HepG2 (cell line): ENCODE measurements at regions not wholly inside any gene's neighbourhood (a gene's known extent, or its start where the extent isn't known, plus 50 kb on each side); places are given as distances from the start of the nearest gene placed in this dataset.

ENCODE experiments used
- ATAC-seq: fragments of 200-7000 bp; cut with Tn5 transposase; 3 replicates; pipeline ENCODE4 v1.9.1; 2020; ENCODE audit warnings: mild to moderate bottlenecking, moderate library complexity
- BruUV-seq: library from RNA; stranded (reverse); fragments of 400-500 nt; replicated peaks from 2 replicates; lab custom pipeline; 2021; lab: Mats Ljungman, UMichigan
- CTCF ChIA-PET: fragments of 300-600 bp; formaldehyde crosslinking; extraction: SDS; loops from one replicate; lab custom pipeline; 2021; ENCODE audit warnings: low total read pairs, inconsistent platforms, low intra/inter-chr PET ratio; lab: Yijun Ruan, JAX
- POLR2A ChIA-PET: fragments of 350-600 bp; sonication (Branson Sonifier 250); formaldehyde crosslinking; loops from one replicate; lab custom pipeline; 2020; ENCODE audit warnings: antibody characterized with exemption, inconsistent platforms; lab: Yijun Ruan, JAX
- DNase-seq: peaks from one replicate; pipeline ENCODE4 v3.0.0-alpha.2; 2015; ENCODE audit warnings: low spot score
- FAIRE-seq: peaks from 3 replicates; lab custom pipeline; 2011; peaks lifted over from hg19 to GRCh38; lab: Jason Lieb, UNC
- H2AFZ ChIP-seq: one replicate; pipeline ENCODE4 v1.6.1; 2011; ENCODE audit warnings: low read length, inconsistent platforms
- H3K27ac ChIP-seq: fragments of 300-600 bp; 3 replicates; pipeline ENCODE4 v1.8.0; 2011; ENCODE audit warnings: mixed run types, mild to moderate bottlenecking, mixed read lengths, low read length, inconsistent platforms; ENCODE audit not compliant: insufficient read depth; ENCODE audit errors: extremely low read length
- H3K27me3 ChIP-seq, 2 experiments: fragments of 200-600 bp in 1 of 2; 2 replicates in 1 of 2; 3 replicates in 1 of 2; pipeline versions ENCODE4 v1.6.0 to v1.8.0; 2011; ENCODE audit warnings: low read length in 2 of 2, mild to moderate bottlenecking in 2 of 2, moderate library complexity in 2 of 2, inconsistent platforms in 1 of 2; ENCODE audit not compliant: insufficient read depth in 2 of 2, control insufficient read depth in 1 of 2
- H3K36me3 ChIP-seq, 2 experiments: fragments of 200-600 bp in 1 of 2; replicated peaks in 1 of 2; 2 replicates in 1 of 2; 3 replicates in 1 of 2; pipeline versions ENCODE4 v1.5.1 to v1.8.0; 2011; ENCODE audit warnings: low read length in 2 of 2, inconsistent platforms in 1 of 2; ENCODE audit not compliant: insufficient read depth in 2 of 2, control insufficient read depth in 1 of 2
- H3K4me1 ChIP-seq: 2 replicates; pipeline ENCODE4 v1.5.1; 2012; ENCODE audit warnings: low read length, inconsistent platforms; ENCODE audit not compliant: insufficient read depth
- H3K4me2 ChIP-seq: 2 replicates; pipeline ENCODE4 v1.6.0; 2011; ENCODE audit warnings: low read depth, low read length, inconsistent platforms
- H3K4me3 ChIP-seq, 3 experiments: fragments of 200-600 bp in 1 of 3; sonication (generic), shearing (Covaris generic) in 1 of 3; replicated peaks in 1 of 3; 2 replicates each; pipeline ENCODE4 v1.5.1; 2011 to 2016; ENCODE audit warnings: low read length in 3 of 3, inconsistent platforms in 2 of 3, low read depth in 2 of 3, mild to moderate bottlenecking in 2 of 3, control low read depth in 1 of 3, mixed read lengths in 1 of 3; ENCODE audit not compliant: insufficient read depth in 1 of 3
- H3K79me2 ChIP-seq: one replicate; pipeline ENCODE4 v1.6.1; 2011; ENCODE audit warnings: low read length, inconsistent platforms; ENCODE audit not compliant: insufficient read depth
- H3K9ac ChIP-seq: 2 replicates; pipeline ENCODE4 v1.6.0; 2011; ENCODE audit warnings: mild to moderate bottlenecking, low read depth, low read length, inconsistent platforms; ENCODE audit not compliant: insufficient read depth
- H3K9me3 ChIP-seq: 2 replicates; pipeline ENCODE4 v1.5.1; 2012; ENCODE audit warnings: mild to moderate bottlenecking, low read length
- H4K20me1 ChIP-seq: 2 replicates; pipeline ENCODE4 v1.6.0; 2011; ENCODE audit warnings: inconsistent platforms, mild to moderate bottlenecking, low read length, moderate library complexity; ENCODE audit not compliant: insufficient read depth
- ETV6 ChIP-seq: sonication (generic); formaldehyde crosslinking; conservative IDR thresholded peaks from 2 replicates; pipeline ENCODE4 v1.4.0; 2020; ENCODE audit warnings: missing genetic modification reagents
- GABPA ChIP-seq, 2 experiments: IDR thresholded peaks; 2 replicates each; pipeline ENCODE4 v1.6.1; 2011 to 2016; ENCODE audit warnings: low read depth in 2 of 2, low read length in 1 of 2, missing biosample characterization in 1 of 2, missing genetic modification characterization in 1 of 2
- GATAD1 ChIP-seq: IDR thresholded peaks from 2 replicates; pipeline ENCODE4 v1.6.1; 2016; ENCODE audit warnings: missing genetic modification reagents, missing compliant biosample characterization
- HDAC1 ChIP-seq: sonication (generic); formaldehyde crosslinking; IDR thresholded peaks from 2 replicates; pipeline ENCODE4 v1.5.1; 2020; ENCODE audit warnings: mild to moderate bottlenecking, missing genetic modification reagents
- HMGXB3 ChIP-seq: sonication (generic); formaldehyde crosslinking; IDR thresholded peaks from 2 replicates; pipeline ENCODE4 v1.4.0; 2020; ENCODE audit warnings: missing genetic modification reagents, borderline replicate concordance
- HNF4A ChIP-seq: sonication (generic); formaldehyde crosslinking; IDR thresholded peaks from 2 replicates; pipeline ENCODE4 v1.4.0; 2020; ENCODE audit warnings: missing genetic modification reagents
- KDM6A ChIP-seq: IDR thresholded peaks from 2 replicates; pipeline ENCODE4 v1.6.1; 2016; ENCODE audit warnings: low read depth
- MIER2 ChIP-seq: IDR thresholded peaks from 2 replicates; pipeline ENCODE4 v1.6.1; 2016; ENCODE audit warnings: missing biosample characterization, missing genetic modification reagents
- PPARG ChIP-seq: conservative IDR thresholded peaks from 2 replicates; pipeline ENCODE4 v1.6.1; 2016; ENCODE audit warnings: missing biosample characterization, missing genetic modification reagents
- SOX5 ChIP-seq: IDR thresholded peaks from 2 replicates; pipeline ENCODE4 v1.6.1; 2016; ENCODE audit warnings: borderline replicate concordance
- TBX2 ChIP-seq: sonication (generic); formaldehyde crosslinking; IDR thresholded peaks from 2 replicates; pipeline ENCODE4 v1.5.0; 2020; ENCODE audit warnings: missing genetic modification reagents, mild to moderate bottlenecking, borderline replicate concordance
- ZGPAT ChIP-seq: IDR thresholded peaks from 2 replicates; pipeline ENCODE4 v1.6.1; 2016; ENCODE audit warnings: mild to moderate bottlenecking
- ZNF317 ChIP-seq: sonication (generic); formaldehyde crosslinking; IDR thresholded peaks from 2 replicates; pipeline ENCODE4 v1.5.0; 2020; ENCODE audit warnings: mild to moderate bottlenecking, missing genetic modification reagents
- ZNF414 ChIP-seq: sonication (generic); formaldehyde crosslinking; IDR thresholded peaks from 2 replicates; pipeline ENCODE4 v1.5.0; 2020; ENCODE audit warnings: missing genetic modification reagents
- ZSCAN31 ChIP-seq: sonication (generic); formaldehyde crosslinking; IDR thresholded peaks from 2 replicates; pipeline ENCODE4 v1.5.0; 2020; ENCODE audit warnings: low read depth, mild to moderate bottlenecking, missing genetic modification reagents
- WGBS: methylation state at CpG from one replicate; pipeline ENCODE4 v1.1.6; 2017; ENCODE audit warnings: low lambda C conversion rate; 5-methylcytosine and 5-hydroxymethylcytosine counted together
- in situ Hi-C: cut with HindIII; loops from 2 replicates; pipeline ENCODE4 v1.10.0; 2017; ENCODE audit warnings: low pct_unique_long_range_greater_than_20kb; ENCODE audit not compliant: extremely low pct_ligation_motif_present
- intact Hi-C: fragments of 100-400 bp; cut with micrococcal nuclease; formaldehyde crosslinking; loops from one replicate; pipeline ENCODE4 v1.10.0; 2022; ENCODE audit not compliant: unreplicated experiment

GRCh38 chr20:50364542-50364941 is 145.6 kb upstream of the PTPN1 start (continued):
- no peak for TF ChIP-seq ETV6 (CRISPR knock-in tag)
- TF ChIP-seq GABPA (IDR thresholded peaks at IDR 0.05; ENCODE audit: low read depth, low read length), result no peak
- no peak for TF ChIP-seq GABPA (CRISPR knock-in tag; IDR thresholded peaks at IDR 0.05; ENCODE audit: low read depth)
- TF ChIP-seq ZNF414, result no peak
- TF ChIP-seq PPARG, result no peak
- TF ChIP-seq MIER2, result no peak

GRCh38 chr20:50366270-50367103 is 143.7 kb upstream of the PTPN1 start:
- H3K27me3 ChIP-seq, result peaks cover 0 to 12% of the 10 kb centered on the region in 2 experiments; a peak in 3 of 5 replicates
- H3K27ac ChIP-seq, result peak overlapping the region; percentile 71
- peak overlapping the region in 2 of 3 experiments; percentile 29 to 31; a peak in 2 of 6 replicates for H3K4me3 ChIP-seq
- peak overlapping the region; percentile 87 for H3K4me2 ChIP-seq
- H4K20me1 ChIP-seq, result no peaks in the 10 kb centered on the region
- ATAC-seq, result peak; percentile 77
- intact Hi-C loops (loop anchor here (5.0 kb wide), 1 partner anchor 36 kb away; no protein-coding TSS in a partner anchor), in situ Hi-C loops (no loop called here)
- ChIA-PET CTCF (no interaction called here), POLR2A (interaction anchor here (0.8 to 5.1 kb wide), 7 partner anchors 11 to 175 kb away, joined by 3 to 44 read pairs (median 5); partner anchors contain the start of gene CEBPB)
- DNase-seq, result peak; percentile 100
- H3K79me2 ChIP-seq, result no peaks in the 10 kb centered on the region
- 7% methylated on average over 7 of the region's 7 CpGs for WGBS
- H2AFZ ChIP-seq, result no peak overlapping the region
- peaks cover 87% of the 10 kb centered on the region for H3K4me1 ChIP-seq
- H3K36me3 ChIP-seq, result no peaks in the 10 kb centered on the region
- H3K9me3 ChIP-seq, result no peaks in the 10 kb centered on the region
- peak overlapping the region; percentile 36 for H3K9ac ChIP-seq
- FAIRE-seq, result peak; percentile 88
- BruUV-seq, result no TSS peak
- TF ChIP-seq HMGXB3 (CRISPR knock-in tag) (peak; percentile 81; the same call in 1 of the 2 replicates), ZGPAT (CRISPR knock-in tag) (peak; percentile 96), ZNF317 (0 out of 2 replicates have a peak, but pooled peaks have one; percentile 50), TBX2 (CRISPR knock-in tag) (peak; percentile 99), GATAD1 (peak; percentile 59), HNF4A (CRISPR knock-in tag) (peak; percentile 93), KDM6A (peak; percentile 82), HDAC1 (CRISPR knock-in tag) (peak; percentile 88), ZSCAN31 (CRISPR knock-in tag) (0 out of 2 replicates have a peak, but pooled peaks have one; percentile 19), SOX5 (peak; percentile 98)
